Esophagus (tissue), 2 donors: ENCODE measurements at regions not wholly inside any gene's neighbourhood (a gene's known extent, or its start where the extent isn't known, plus 50 kb on each side); places are given as distances from the start of the nearest gene placed in this dataset.

Experiments
- H3K27ac ChIP-seq, 2 donors: one replicate each; pipeline ENCODE4 v1.5.1; 2013; ENCODE audit warnings: low read depth in 2 of 2, mild to moderate bottlenecking in 2 of 2, inconsistent platforms in 1 of 2, low read length in 1 of 2, moderate library complexity in 1 of 2
- H3K27me3 ChIP-seq, 2 donors: one replicate each; pipeline ENCODE4 v1.6.1; 2013; ENCODE audit warnings: low read length in 2 of 2, control low read depth in 1 of 2, mild to moderate bottlenecking in 1 of 2; ENCODE audit not compliant: insufficient read depth in 2 of 2, control insufficient read depth in 1 of 2
- H3K36me3 ChIP-seq, 2 donors: one replicate each; pipeline ENCODE4 v1.6.1; 2013; ENCODE audit warnings: low read length in 1 of 2; ENCODE audit not compliant: control insufficient read depth in 2 of 2, insufficient read depth in 2 of 2
- H3K4me1 ChIP-seq, 2 donors: one replicate each; pipeline ENCODE4 v1.6.1; 2013; ENCODE audit warnings: low read length in 1 of 2; ENCODE audit not compliant: control insufficient read depth in 2 of 2, insufficient read depth in 2 of 2
- H3K4me3 ChIP-seq, 2 donors: one replicate each; pipeline ENCODE4 v1.5.1; 2013; ENCODE audit warnings: low read length in 2 of 2, mild to moderate bottlenecking in 2 of 2, low read depth in 1 of 2, moderate library complexity in 1 of 2
- H3K9me3 ChIP-seq, 2 donors: one replicate each; pipeline ENCODE4 v1.6.1; 2013; ENCODE audit warnings: mild to moderate bottlenecking in 2 of 2, low read depth in 1 of 2, low read length in 1 of 2, moderate library complexity in 1 of 2; ENCODE audit not compliant: control insufficient read depth in 2 of 2, insufficient read depth in 1 of 2
- WGBS, 2 donors: extraction: QIAGEN DNeasy Blood & Tissue Kit; methylation state at CpG; one replicate each; pipeline ENCODE4 v1.1.7; 2013; 5-methylcytosine and 5-hydroxymethylcytosine counted together
- donor health status: healthy with polysubstance abuse.
- donor health status: Bipolar disorder and iron deficiency.

DNA sequence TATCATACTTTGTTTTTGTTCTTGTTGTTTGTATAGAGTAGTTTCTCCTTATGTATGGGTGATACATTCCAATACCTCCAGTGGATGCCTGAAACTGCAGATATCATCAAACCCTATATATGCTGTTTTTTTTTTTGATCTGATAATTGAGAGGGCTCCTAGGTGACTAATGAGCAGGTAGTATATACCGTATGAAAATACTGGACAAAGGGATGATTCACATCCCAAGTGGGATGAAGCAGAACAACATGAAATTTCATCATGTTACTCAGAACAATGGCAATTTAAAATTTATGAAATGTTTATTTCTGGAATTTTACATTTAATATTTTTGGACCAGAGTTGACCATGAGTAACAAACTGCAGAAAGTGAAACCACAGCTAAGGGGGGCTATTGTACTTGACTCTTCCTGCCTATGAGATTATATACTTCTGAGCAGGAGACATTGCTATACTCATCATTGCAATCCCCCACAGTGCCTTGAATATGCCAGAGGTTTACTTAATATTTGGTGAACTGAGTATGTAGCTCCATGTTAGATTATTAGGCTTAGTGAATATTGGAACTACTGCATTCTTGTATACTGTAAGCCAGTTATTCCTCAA, 258.7 kb upstream of the FBXL7 start:
- no peak overlapping the region for H3K4me3 ChIP-seq
- WGBS, 2 donors: 79% methylated on average over 1 of the region's 1 CpG
- no peaks in the 10 kb centered on the region for H3K27me3 ChIP-seq
- no peaks in the 10 kb centered on the region for H3K36me3 ChIP-seq
- no peaks in the 10 kb centered on the region for H3K9me3 ChIP-seq
- H3K4me1 ChIP-seq: no peaks in the 10 kb centered on the region
- H3K27ac ChIP-seq: no peak overlapping the region

DNA sequence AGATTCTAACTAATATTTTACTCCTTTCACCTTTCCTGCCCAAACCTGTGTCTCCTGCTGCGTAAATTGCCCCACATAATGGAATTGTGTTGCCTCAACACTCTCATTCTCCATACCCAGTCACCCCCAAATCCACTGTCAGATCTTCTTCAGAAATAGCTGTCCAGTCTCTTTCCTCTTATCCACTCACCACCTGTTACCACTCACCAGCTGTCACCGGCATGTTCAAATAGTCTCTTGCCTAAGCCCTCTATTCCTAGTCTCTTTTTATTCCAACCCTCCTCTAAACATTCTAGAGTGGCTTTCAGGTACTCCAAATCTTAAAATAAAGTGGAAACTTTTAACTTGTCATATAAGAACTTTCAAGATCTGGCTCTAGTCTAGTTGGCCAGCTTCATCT, 262.0 kb upstream of the FBXL7 start:
- Histone ChIP-seq H3K27me3 (no peaks in the 10 kb centered on the region), H3K4me3 (no peak overlapping the region), H3K27ac (no peak overlapping the region), H3K9me3 (no peaks in the 10 kb centered on the region), H3K36me3 (no peaks in the 10 kb centered on the region), H3K4me1 (no peaks in the 10 kb centered on the region)
- 88 to 90% methylated on average over 2 of the region's 2 CpGs for WGBS, 2 donors

DNA sequence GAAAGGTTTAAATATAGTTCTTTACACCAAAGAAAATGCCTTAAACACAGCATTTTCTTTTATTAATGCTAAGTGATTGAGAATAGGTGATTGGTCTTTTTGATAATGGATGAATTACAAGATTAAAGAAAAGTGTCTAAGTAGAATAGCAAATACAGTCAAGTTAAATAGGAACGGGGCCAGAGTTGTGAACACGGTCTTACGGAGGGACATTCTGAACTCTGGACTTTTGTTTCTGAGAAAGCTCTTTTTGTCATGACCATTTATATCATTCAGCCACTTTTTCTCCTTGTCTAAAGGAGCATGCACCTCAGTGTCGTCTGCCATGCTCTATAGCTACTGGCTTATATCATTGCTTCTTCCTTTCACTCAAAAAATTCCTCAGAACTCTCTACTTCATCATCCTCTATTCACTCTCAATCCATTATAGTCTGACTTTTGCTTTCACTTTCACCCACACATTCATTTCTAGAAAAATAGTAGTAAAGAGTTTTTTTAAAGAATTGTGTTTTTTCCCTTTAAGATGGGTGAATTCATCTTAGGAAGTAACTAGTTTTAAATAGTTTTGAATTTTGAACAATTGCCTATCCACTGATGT, 263.0 kb upstream of the FBXL7 start:
- WGBS, 2 donors: 77 to 85% methylated on average over 4 of the region's 4 CpGs
- no peak overlapping the region for H3K27ac ChIP-seq
- no peaks in the 10 kb centered on the region for H3K4me1 ChIP-seq
- H3K4me3 ChIP-seq: no peak overlapping the region
- H3K36me3 ChIP-seq: no peaks in the 10 kb centered on the region
- no peaks in the 10 kb centered on the region for H3K27me3 ChIP-seq
- no peaks in the 10 kb centered on the region for H3K9me3 ChIP-seq

DNA sequence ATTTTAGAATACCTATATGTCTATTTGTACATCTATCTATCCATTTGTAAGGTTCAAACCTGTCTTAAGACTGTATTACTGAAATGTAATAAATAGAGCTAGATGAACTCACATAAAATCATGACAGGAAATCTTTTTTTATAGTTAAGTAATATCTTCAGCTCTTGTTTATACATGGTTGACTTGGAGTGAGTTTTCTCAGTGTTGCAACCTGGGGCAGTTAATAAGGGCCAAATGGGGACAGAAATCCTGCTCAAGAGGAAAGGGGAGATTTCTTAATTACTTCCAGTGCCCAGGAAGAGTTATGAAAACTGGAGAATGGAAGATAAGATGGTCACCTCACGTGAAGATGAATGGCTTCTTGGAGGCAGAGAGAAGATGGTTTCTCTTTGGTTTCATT, 265.1 kb upstream of the FBXL7 start:
- WGBS, 2 donors: 77 to 85% methylated on average over 1 of the region's 1 CpG

DNA sequence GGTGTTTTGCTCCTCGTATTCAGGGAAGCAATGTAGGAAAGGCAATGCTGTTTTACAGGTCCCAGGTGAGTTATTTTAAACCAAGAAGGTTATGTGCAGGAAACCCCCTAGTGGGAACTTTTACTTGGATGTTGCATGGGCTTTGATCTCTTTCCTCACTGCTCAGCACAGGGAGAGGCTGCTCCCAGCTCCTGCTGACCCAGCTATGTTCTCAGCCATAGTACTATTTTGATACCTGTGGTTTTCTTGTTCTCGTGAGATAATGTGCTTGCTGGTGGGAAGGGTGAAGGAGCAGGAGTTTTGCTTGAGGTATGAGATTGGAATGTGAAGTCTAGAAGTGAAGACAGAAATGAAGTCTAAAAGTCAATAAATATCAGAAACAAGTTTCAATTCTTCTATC, 265.6 kb upstream of the FBXL7 start:
- Histone ChIP-seq H3K27ac (no peak overlapping the region), H3K4me3 (no peak overlapping the region), H3K36me3 (no peaks in the 10 kb centered on the region), H3K9me3 (no peaks in the 10 kb centered on the region), H3K27me3 (no peaks in the 10 kb centered on the region), H3K4me1 (no peaks in the 10 kb centered on the region)
- 40 to 61% methylated on average over 2 of the region's 2 CpGs for WGBS, 2 donors

More for the DNA sequence above, 265.1 kb upstream of the FBXL7 start:
- Histone ChIP-seq H3K9me3 (no peaks in the 10 kb centered on the region), H3K4me3 (no peak overlapping the region), H3K27me3 (no peaks in the 10 kb centered on the region), H3K4me1 (no peaks in the 10 kb centered on the region), H3K36me3 (no peaks in the 10 kb centered on the region), H3K27ac (no peak overlapping the region)

- Histone ChIP-seq H3K9me3 (no peaks in the 10 kb centered on the region), H3K27me3 (no peaks in the 10 kb centered on the region), H3K36me3 (no peaks in the 10 kb centered on the region), H3K4me3 (no peak overlapping the region), H3K4me1 (no peaks in the 10 kb centered on the region), H3K27ac (no peak overlapping the region)
- 54 to 55% methylated on average over 8 of the region's 8 CpGs for WGBS, 2 donors
Measured at GRCh38 chr5:15233566-15233965, 266.4 kb upstream of the FBXL7 start.

GRCh38 chr5:15222156-15222555, 277.8 kb upstream of the FBXL7 start:
- 13 to 19% methylated on average over 2 of the region's 2 CpGs for WGBS, 2 donors
- Histone ChIP-seq H3K27me3 (no peaks in the 10 kb centered on the region), H3K36me3 (no peaks in the 10 kb centered on the region), H3K4me1 (no peaks in the 10 kb centered on the region), H3K4me3 (no peak overlapping the region), H3K27ac (no peak overlapping the region), H3K9me3 (no peaks in the 10 kb centered on the region)

DNA sequence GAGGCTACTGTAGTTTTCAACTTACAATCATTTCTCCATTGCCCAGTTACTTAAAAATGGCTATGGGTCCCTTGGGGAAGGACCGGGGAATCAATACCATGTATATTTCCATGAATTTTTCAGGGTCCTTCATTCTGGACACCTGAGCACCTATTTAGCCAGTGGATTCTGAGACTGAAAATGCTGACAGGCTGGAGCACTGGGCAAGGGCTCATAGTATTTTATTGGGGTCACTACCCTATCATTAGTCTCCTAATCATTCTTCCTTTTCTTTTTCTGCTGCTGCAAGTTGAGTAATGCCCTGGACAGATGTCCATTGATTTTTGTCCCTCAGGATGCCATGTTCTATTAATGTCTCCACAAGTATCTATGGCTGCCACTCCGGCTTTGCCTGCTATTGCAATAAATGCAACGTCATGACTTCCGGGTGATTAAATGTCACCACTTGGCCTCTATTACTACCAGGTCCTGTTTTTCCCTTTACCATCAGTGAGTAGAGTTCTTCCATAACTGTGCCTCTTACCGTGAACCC, 279.3 kb upstream of the FBXL7 start:
- Histone ChIP-seq H3K36me3 (no peaks in the 10 kb centered on the region), H3K27ac (no peak overlapping the region), H3K4me1 (no peaks in the 10 kb centered on the region), H3K4me3 (no peak overlapping the region), H3K9me3 (no peaks in the 10 kb centered on the region), H3K27me3 (no peaks in the 10 kb centered on the region)
- 93% methylated on average over 5 of the region's 5 CpGs for WGBS, 2 donors

GRCh38 chr5:15215056-15215455, 284.9 kb upstream of the FBXL7 start:
- no peaks in the 10 kb centered on the region for H3K36me3 ChIP-seq
- WGBS, 2 donors: 35 to 50% methylated on average over 2 of the region's 2 CpGs
- H3K4me1 ChIP-seq: peaks cover 0 to 2% of the 10 kb centered on the region in 2 donors
- H3K4me3 ChIP-seq: no peak overlapping the region
- H3K27me3 ChIP-seq: no peaks in the 10 kb centered on the region
- H3K9me3 ChIP-seq: no peaks in the 10 kb centered on the region
- no peak overlapping the region for H3K27ac ChIP-seq

GRCh38 chr5:15214010-15214409, 286.0 kb upstream of the FBXL7 start:
- Histone ChIP-seq H3K27ac (no peak overlapping the region), H3K4me1 (peaks cover 0 to 2% of the 10 kb centered on the region in 2 donors), H3K36me3 (no peaks in the 10 kb centered on the region), H3K4me3 (no peak overlapping the region), H3K9me3 (no peaks in the 10 kb centered on the region), H3K27me3 (no peaks in the 10 kb centered on the region)
- 94 to 97% methylated on average over 1 of the region's 1 CpG for WGBS, 2 donors
